UCSD-AML1 (cell line): ENCODE measurements at regions not wholly inside any gene's neighbourhood (a gene's known extent, or its start where the extent isn't known, plus 50 kb on each side); places are given as distances from the start of the nearest gene placed in this dataset.

ENCODE experiments used
- DNase-seq: peaks from one replicate; lab custom pipeline; 2025; ENCODE audit not compliant: unreplicated experiment; lab: John Stamatoyannopoulos, UW

- no peak for DNase-seq
These were observed 578.4 kb downstream of the CDH11 start for GRCh38 chr16:64543441-64543840.

GRCh38 chr16:64543031-64543430 lies 578.8 kb downstream of the CDH11 start:
- DNase-seq = no peak

GRCh38 chr16:64542152-64542551 lies 579.7 kb downstream of the CDH11 start:
- DNase-seq = no peak

GRCh38 chr16:64541621-64542020 lies 580.2 kb downstream of the CDH11 start:
- no peak for DNase-seq

GRCh38 chr16:64540434-64540833 lies 581.4 kb downstream of the CDH11 start:
- no peak for DNase-seq

- no peak for DNase-seq
These were observed 582.0 kb downstream of the CDH11 start for GRCh38 chr16:64539811-64540371.

- DNase-seq = no peak
These were observed 587.6 kb downstream of the CDH11 start for GRCh38 chr16:64534180-64534780.

- DNase-seq = no peak
These were observed 589.2 kb downstream of the CDH11 start for GRCh38 chr16:64532691-64533090.

GRCh38 chr16:64532117-64532516 lies 589.7 kb downstream of the CDH11 start:
- no peak for DNase-seq

GRCh38 chr16:64531401-64531800 lies 590.5 kb downstream of the CDH11 start:
- no peak for DNase-seq

- DNase-seq = no peak
These were observed 599.3 kb downstream of the CDH11 start for GRCh38 chr16:64522548-64522947.

GRCh38 chr16:64513871-64514270 lies 608.0 kb downstream of the CDH11 start:
- no peak for DNase-seq

GRCh38 chr16:64507240-64508024 lies 614.4 kb downstream of the CDH11 start:
- no peak for DNase-seq

- no peak for DNase-seq
These were observed 622.7 kb downstream of the CDH11 start for GRCh38 chr16:64499211-64499610.

- no peak for DNase-seq
These were observed 623.5 kb downstream of the CDH11 start for GRCh38 chr16:64498363-64498762.

GRCh38 chr16:64493709-64494108 lies 628.2 kb downstream of the CDH11 start:
- no peak for DNase-seq

- DNase-seq = no peak
These were observed 632.4 kb downstream of the CDH11 start for GRCh38 chr16:64489449-64489848.

- no peak for DNase-seq
These were observed 635.3 kb downstream of the CDH11 start for GRCh38 chr16:64486561-64486960.

GRCh38 chr16:64481497-64481896 lies 640.4 kb downstream of the CDH11 start:
- no peak for DNase-seq

- DNase-seq = no peak
These were observed 643.5 kb downstream of the CDH11 start for GRCh38 chr16:64478252-64478906.

- no peak for DNase-seq
These were observed 646.1 kb downstream of the CDH11 start for GRCh38 chr16:64475627-64476351.
